ENCODE measurements at regions not wholly inside any gene's neighbourhood (a gene's known extent, or its start where the extent isn't known, plus 50 kb on each side); places are given as distances from the start of the nearest gene placed in this dataset.

DNA sequence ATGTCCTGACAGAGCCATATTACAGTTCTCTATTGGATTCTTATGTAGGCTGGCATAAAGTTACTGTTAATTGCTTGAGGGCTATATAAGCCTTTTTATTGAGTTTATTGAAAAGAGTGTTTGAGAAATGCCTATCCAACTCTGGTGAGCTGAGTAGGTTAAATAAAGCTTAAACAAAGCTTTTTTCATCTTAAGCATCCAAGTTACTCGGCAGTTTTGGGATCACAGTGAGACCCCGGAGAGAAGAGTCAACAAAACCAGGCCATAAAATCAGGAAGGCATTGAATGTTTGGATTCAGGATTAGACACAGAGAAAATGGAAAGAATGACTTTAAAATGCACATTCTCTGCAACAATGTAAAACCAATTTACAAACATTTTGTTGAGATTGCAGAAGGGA, 588.5 kb downstream of the DACH1 start:
- H3K27ac ChIP-seq = no peak overlapping the region
- H3K9me3 ChIP-seq = peaks cover 2% of the 10 kb centered on the region
- DNase-seq (no peak), ATAC-seq (no peak)
- no peaks in the 10 kb centered on the region for H3K36me3 ChIP-seq (ENCODE audit: insufficient read depth in 1 of 2, low read depth in 1 of 2)
- 43 to 49% (median 44%) methylated on average over 2 of the region's 2 CpGs for WGBS, 3 donors
- H3K27me3 ChIP-seq (ENCODE audit: insufficient read depth in 3 of 3, low read length in 2 of 3) = no peaks in the 10 kb centered on the region
- no peaks in the 10 kb centered on the region for H3K4me1 ChIP-seq
- intact Hi-C loops (cut with DNase I) = no loop called here
- H3K4me3 ChIP-seq = no peak overlapping the region
- TF ChIP-seq, protein P1, sequence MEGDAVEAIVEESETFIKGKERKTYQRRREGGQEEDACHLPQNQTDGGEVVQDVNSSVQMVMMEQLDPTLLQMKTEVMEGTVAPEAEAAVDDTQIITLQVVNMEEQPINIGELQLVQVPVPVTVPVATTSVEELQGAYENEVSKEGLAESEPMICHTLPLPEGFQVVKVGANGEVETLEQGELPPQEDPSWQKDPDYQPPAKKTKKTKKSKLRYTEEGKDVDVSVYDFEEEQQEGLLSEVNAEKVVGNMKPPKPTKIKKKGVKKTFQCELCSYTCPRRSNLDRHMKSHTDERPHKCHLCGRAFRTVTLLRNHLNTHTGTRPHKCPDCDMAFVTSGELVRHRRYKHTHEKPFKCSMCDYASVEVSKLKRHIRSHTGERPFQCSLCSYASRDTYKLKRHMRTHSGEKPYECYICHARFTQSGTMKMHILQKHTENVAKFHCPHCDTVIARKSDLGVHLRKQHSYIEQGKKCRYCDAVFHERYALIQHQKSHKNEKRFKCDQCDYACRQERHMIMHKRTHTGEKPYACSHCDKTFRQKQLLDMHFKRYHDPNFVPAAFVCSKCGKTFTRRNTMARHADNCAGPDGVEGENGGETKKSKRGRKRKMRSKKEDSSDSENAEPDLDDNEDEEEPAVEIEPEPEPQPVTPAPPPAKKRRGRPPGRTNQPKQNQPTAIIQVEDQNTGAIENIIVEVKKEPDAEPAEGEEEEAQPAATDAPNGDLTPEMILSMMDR (IDR thresholded peaks at IDR 0.05) = no peak

DNA sequence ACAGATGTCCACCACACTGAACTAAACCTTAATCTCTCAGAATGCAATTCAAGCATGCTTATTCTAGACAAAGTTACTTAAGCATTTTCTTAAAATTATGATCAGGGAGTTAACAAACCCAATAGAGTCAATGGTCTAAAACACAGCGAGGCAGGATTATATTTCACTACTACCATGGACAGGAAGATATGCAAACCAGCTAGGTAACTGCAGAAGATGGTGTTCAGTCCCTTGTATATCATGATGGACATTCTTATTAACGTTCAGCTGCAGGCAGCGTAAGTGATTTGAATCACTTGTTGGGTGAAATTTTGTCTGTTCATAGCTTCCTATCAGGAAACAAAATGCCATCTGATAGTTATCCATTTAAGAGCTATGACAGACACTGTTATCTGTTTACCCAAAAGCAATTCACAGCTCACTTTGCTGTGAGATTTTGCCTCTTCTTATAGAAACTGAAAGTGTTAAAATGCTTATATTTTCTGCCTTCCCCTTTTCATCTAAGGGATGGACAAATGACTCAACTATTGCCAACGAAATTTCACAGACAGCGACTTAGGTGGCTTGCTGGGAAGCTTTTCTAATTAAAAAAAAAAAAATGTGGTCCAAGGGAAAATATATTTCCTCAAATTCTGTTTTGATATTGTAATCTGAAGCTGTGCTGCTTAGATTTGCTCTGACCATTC, 591.9 kb downstream of the DACH1 start:
- Histone ChIP-seq H3K4me1 (no peaks in the 10 kb centered on the region), H3K27ac (no peak overlapping the region), H3K36me3 (ENCODE audit: insufficient read depth in 1 of 2, low read depth in 1 of 2) (no peaks in the 10 kb centered on the region), H3K27me3 (ENCODE audit: insufficient read depth in 3 of 3, low read length in 2 of 3) (no peaks in the 10 kb centered on the region), H3K9me3 (no peaks in the 10 kb centered on the region), H3K4me3 (no peak overlapping the region)
- WGBS, 3 donors = 58 to 70% (median 64%) methylated on average over 5 of the region's 5 CpGs
- DNase-seq = no peak
- TF ChIP-seq, protein P1 (IDR thresholded peaks at IDR 0.05) = no peak
- intact Hi-C loops (cut with DNase I) = no loop called here
- no peak for ATAC-seq

- no peak overlapping the region for H3K4me3 ChIP-seq
- no peaks in the 10 kb centered on the region for H3K27me3 ChIP-seq (ENCODE audit: insufficient read depth in 3 of 3, low read length in 2 of 3)
- no peaks in the 10 kb centered on the region for H3K9me3 ChIP-seq
- DNase-seq (no peak), ATAC-seq (no peak)
- WGBS, 3 donors = 65 to 82% (median 82%) methylated on average over 1 of the region's 1 CpG
- H3K4me1 ChIP-seq = no peaks in the 10 kb centered on the region
- no peak overlapping the region for H3K27ac ChIP-seq
- H3K36me3 ChIP-seq (ENCODE audit: insufficient read depth in 1 of 2, low read depth in 1 of 2) = no peaks in the 10 kb centered on the region
- intact Hi-C loops (cut with DNase I) = no loop called here
- TF ChIP-seq, protein P1 (IDR thresholded peaks at IDR 0.05) = no peak
Observed at GRCh38 chr13:71261256-71261655, 605.7 kb downstream of the DACH1 start.

DNA sequence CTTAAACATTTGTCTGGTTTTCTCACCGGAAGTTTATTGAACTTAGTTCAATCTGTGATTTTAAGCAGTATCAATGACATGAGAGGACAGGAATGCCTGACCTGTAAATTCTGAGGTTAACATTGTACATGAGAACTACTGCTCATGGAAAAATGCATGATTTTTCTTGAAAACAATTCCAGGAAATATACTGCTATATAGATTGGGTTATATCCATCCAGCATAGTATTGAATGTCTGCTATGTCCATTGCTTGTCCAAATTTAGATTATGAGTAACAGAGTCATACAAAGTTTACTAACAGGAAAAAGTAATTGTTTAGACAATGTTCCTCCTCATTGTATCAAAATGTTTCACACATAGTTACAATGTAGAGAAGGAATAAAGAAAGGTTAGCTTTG, 606.8 kb downstream of the DACH1 start:
- 52 to 68% (median 67%) methylated on average over 1 of the region's 1 CpG for WGBS, 3 donors
- no peak for ATAC-seq
- H3K27me3 ChIP-seq (ENCODE audit: insufficient read depth in 3 of 3, low read length in 2 of 3) = no peaks in the 10 kb centered on the region
- no peak for DNase-seq
- intact Hi-C loops (cut with DNase I) = no loop called here
- H3K27ac ChIP-seq = no peak overlapping the region
- no peak overlapping the region for H3K4me3 ChIP-seq
- no peaks in the 10 kb centered on the region for H3K4me1 ChIP-seq
- TF ChIP-seq, protein P1 (IDR thresholded peaks at IDR 0.05) = no peak
- H3K9me3 ChIP-seq = no peaks in the 10 kb centered on the region
- H3K36me3 ChIP-seq (ENCODE audit: insufficient read depth in 1 of 2, low read depth in 1 of 2) = no peaks in the 10 kb centered on the region

DNA sequence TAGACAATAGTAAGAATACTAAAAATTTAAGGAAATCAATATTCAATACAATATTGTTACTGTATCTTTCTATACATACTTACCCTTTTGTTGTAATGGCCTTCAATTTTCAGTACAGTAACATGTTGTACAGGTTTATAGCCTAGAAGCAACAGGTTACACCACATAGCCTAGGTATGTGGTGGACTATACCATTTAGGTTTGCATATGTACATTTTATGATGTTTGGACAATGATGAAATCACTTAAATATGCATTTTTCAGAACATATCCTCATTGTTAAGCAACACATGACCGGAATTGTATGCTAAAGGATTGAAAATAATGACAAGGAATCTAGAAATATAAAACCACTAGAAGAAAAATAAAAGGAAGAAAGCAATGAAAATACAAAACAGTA, 611.4 kb downstream of the DACH1 start:
- Histone ChIP-seq H3K4me1 (no peaks in the 10 kb centered on the region), H3K9me3 (no peaks in the 10 kb centered on the region), H3K27ac (no peak overlapping the region), H3K36me3 (ENCODE audit: insufficient read depth in 1 of 2, low read depth in 1 of 2) (no peaks in the 10 kb centered on the region), H3K4me3 (no peak overlapping the region), H3K27me3 (ENCODE audit: insufficient read depth in 3 of 3, low read length in 2 of 3) (no peaks in the 10 kb centered on the region)
- no peak for DNase-seq
- intact Hi-C loops (cut with DNase I) = no loop called here
- WGBS, 3 donors = 83 to 95% (median 88%) methylated on average over 1 of the region's 1 CpG
- TF ChIP-seq, protein P1 (IDR thresholded peaks at IDR 0.05) = no peak
- no peak for ATAC-seq
